ENCODE measurements at regions not wholly inside any gene's neighbourhood (a gene's known extent, or its start where the extent isn't known, plus 50 kb on each side); places are given as distances from the start of the nearest gene placed in this dataset.

GRCh38 chr18:51762373-51762772 lies 564.9 kb upstream of the MEX3C start:
- Mint-ChIP-seq H3K9me3 (peaks cover 0 to 13% (median 0%) of the 10 kb centered on the region in 6 donors), H3K27me3 (ENCODE audit: low read depth in 3 of 3) (peaks cover 0 to 2% (median 0%) of the 10 kb centered on the region in 3 donors), H3K4me1 (no peaks in the 10 kb centered on the region), H3K36me3 (no peaks in the 10 kb centered on the region), H3K4me3 (no peak overlapping the region), H3K27ac (no peak overlapping the region)
- DNase-seq: no peak

- Mint-ChIP-seq H3K9me3 (peaks cover 0 to 13% (median 0%) of the 10 kb centered on the region in 6 donors), H3K27me3 (ENCODE audit: low read depth in 3 of 3) (no peaks in the 10 kb centered on the region), H3K4me1 (no peaks in the 10 kb centered on the region), H3K4me3 (no peak overlapping the region), H3K27ac (no peak overlapping the region), H3K36me3 (no peaks in the 10 kb centered on the region)
- DNase-seq: no peak
These were observed 568.3 kb upstream of the MEX3C start for GRCh38 chr18:51765606-51766360.

GRCh38 chr18:51767293-51767692 lies 569.8 kb upstream of the MEX3C start:
- H3K4me3 Mint-ChIP-seq: no peak overlapping the region
- peaks cover 0 to 13% (median 0%) of the 10 kb centered on the region in 6 donors for H3K9me3 Mint-ChIP-seq
- no peaks in the 10 kb centered on the region for H3K4me1 Mint-ChIP-seq
- no peak for DNase-seq
- no peaks in the 10 kb centered on the region for H3K36me3 Mint-ChIP-seq
- H3K27me3 Mint-ChIP-seq (ENCODE audit: low read depth in 3 of 3): no peaks in the 10 kb centered on the region
- H3K27ac Mint-ChIP-seq: no peak overlapping the region

GRCh38 chr18:51778115-51778514 lies 561.9 kb upstream of the DCC start:
- DNase-seq: no peak
- Mint-ChIP-seq H3K27ac (no peak overlapping the region), H3K4me1 (no peaks in the 10 kb centered on the region), H3K9me3 (peaks cover 0 to 5% (median 0%) of the 10 kb centered on the region in 6 donors), H3K36me3 (no peaks in the 10 kb centered on the region), H3K4me3 (no peak overlapping the region), H3K27me3 (ENCODE audit: low read depth in 3 of 3) (peaks cover 0 to 8% (median 4%) of the 10 kb centered on the region in 3 donors)

DNA sequence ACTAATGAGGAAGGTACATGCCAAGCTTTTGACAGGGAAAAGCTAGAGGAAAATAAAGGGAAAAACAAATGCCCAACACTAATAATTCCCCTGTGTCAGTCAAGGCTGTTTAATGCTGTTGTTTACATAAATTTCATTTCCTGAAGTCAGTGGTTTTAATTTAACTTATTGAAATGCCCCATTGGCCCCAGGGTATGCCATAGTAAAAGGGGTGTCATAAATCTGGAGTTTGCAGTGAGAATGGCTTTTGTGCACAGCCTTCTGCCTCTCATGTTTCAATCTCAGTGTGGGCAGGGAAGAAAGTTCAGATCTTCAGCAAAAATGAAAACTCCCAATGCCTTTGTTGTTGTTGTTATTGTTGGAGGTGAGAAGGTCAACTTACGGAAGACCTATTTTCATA lies 550.1 kb upstream of the DCC start:
- Mint-ChIP-seq H3K9me3 (peaks cover 0 to 2% (median 0%) of the 10 kb centered on the region in 6 donors), H3K27me3 (ENCODE audit: low read depth in 3 of 3) (peaks cover 0 to 2% (median 2%) of the 10 kb centered on the region in 3 donors), H3K4me1 (no peaks in the 10 kb centered on the region), H3K36me3 (no peaks in the 10 kb centered on the region), H3K4me3 (no peak overlapping the region), H3K27ac (no peak overlapping the region)
- DNase-seq: no peak

- no peak for DNase-seq
- peaks cover 0 to 5% (median 2%) of the 10 kb centered on the region in 6 donors for H3K9me3 Mint-ChIP-seq
- H3K4me3 Mint-ChIP-seq: no peak overlapping the region
- H3K27ac Mint-ChIP-seq: no peak overlapping the region
- no peaks in the 10 kb centered on the region for H3K4me1 Mint-ChIP-seq
- no peaks in the 10 kb centered on the region for H3K36me3 Mint-ChIP-seq
- H3K27me3 Mint-ChIP-seq (ENCODE audit: low read depth in 3 of 3): peaks cover 0 to 3% (median 1%) of the 10 kb centered on the region in 3 donors
These were observed 538.5 kb upstream of the DCC start for GRCh38 chr18:51801514-51801913.

DNA sequence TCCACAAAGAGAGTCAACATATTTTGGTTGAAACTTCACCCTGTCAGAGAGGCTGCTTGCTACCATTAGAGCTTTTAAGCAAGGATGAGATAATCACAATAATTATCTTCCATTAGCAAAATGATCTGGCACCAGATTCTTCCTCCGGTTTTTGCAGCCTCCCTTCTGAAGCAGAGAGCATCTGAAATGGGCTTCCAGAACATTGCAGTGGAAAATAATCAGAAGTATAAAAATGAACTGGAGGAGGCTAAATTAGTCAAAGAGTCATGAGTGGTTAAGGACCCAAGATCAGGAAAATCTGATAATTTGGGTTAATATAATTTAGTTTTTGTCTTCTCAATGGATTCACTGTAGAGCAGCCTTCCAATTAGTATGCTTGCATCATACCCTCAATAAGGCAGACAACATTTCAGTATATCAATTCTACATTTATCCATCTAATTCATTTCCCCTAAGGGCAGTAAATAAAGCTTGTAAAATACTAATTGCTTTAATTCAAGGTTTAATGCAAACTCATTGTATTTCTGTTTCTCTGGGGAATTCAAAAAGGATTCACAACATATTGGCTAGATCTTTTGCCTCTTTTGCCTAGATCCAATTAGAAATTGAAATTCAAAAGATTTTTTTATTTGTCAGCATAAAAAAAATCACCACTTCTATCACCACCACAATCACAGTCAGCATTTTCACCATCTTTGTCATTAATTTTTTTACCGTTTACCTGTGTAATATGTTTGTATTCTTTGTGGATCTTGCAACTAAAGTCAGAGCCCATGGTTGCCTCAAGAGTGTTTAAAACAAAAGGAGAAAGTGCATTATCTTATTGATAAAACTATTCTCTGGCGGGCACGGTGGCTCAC lies 537.2 kb upstream of the DCC start:
- DNase-seq: no peak
- Mint-ChIP-seq H3K27me3 (ENCODE audit: low read depth in 3 of 3) (peaks cover 0 to 3% (median 1%) of the 10 kb centered on the region in 3 donors), H3K4me3 (no peak overlapping the region), H3K4me1 (no peaks in the 10 kb centered on the region), H3K9me3 (peaks cover 0 to 5% (median 2%) of the 10 kb centered on the region in 6 donors), H3K27ac (no peak overlapping the region), H3K36me3 (no peaks in the 10 kb centered on the region)

GRCh38 chr18:51807336-51807735 lies 532.7 kb upstream of the DCC start:
- Mint-ChIP-seq H3K4me3 (no peak overlapping the region), H3K4me1 (no peaks in the 10 kb centered on the region), H3K9me3 (peaks cover 0 to 5% (median 2%) of the 10 kb centered on the region in 6 donors), H3K27me3 (ENCODE audit: low read depth in 3 of 3) (peaks cover 0 to 1% (median 0%) of the 10 kb centered on the region in 3 donors), H3K27ac (no peak overlapping the region), H3K36me3 (no peaks in the 10 kb centered on the region)
- no peak for DNase-seq

DNA sequence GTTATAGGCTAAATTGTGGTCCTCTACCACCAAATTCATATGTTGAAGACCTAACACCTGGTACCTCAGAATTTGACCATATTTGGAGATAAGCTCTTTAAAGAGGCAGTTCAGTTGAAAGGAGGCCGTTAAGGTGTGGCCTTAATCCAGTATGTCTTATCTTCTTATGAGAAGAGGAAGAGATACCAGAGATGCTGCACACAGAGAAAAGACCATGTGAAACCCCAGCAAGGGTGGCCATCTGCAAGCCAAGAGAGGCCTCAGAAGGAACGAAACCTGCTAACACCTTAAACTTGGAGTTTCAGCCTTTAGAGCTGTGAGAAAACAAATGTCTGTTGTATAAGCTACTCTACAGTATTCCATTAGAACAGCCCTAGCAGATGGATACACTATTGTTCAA lies 528.1 kb upstream of the DCC start:
- Mint-ChIP-seq H3K27ac (no peak overlapping the region), H3K4me3 (no peak overlapping the region)

GRCh38 chr18:51813740-51814139 lies 526.3 kb upstream of the DCC start:
- Mint-ChIP-seq H3K9me3 (peaks cover 0 to 6% (median 0%) of the 10 kb centered on the region in 6 donors), H3K4me3 (no peak overlapping the region)

More for the DNA sequence above, 528.1 kb upstream of the DCC start:
- peaks cover 0 to 2% (median 0%) of the 10 kb centered on the region in 3 donors for H3K27me3 Mint-ChIP-seq (ENCODE audit: low read depth in 3 of 3)
- no peak for DNase-seq
- H3K4me1 Mint-ChIP-seq: no peaks in the 10 kb centered on the region
- peaks cover 0 to 6% (median 0%) of the 10 kb centered on the region in 6 donors for H3K9me3 Mint-ChIP-seq
- H3K36me3 Mint-ChIP-seq: no peaks in the 10 kb centered on the region

DNA sequence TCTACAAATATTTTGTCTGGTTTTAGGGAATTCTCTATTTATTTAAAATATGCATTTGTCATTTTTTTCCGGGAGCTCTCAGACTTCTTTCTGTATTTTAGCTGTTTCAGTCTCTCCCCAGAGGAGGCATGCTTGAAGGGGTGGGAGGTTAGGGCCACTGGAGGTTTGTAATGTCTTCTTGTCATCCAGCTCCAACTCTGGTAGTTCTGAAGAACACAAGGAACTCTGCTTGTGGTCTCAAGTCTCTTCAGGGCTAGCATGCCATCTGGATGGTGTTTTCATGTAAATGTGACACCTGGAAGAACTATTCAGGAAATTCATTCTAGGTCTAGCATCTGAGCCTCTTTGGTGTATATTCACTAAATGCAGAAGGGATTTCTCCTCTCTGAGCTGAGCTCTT lies 518.4 kb upstream of the DCC start:
- H3K36me3 Mint-ChIP-seq: no peaks in the 10 kb centered on the region
- no peak overlapping the region for H3K4me3 Mint-ChIP-seq
- H3K27ac Mint-ChIP-seq: no peak overlapping the region
- peaks cover 0 to 7% (median 0%) of the 10 kb centered on the region in 6 donors for H3K9me3 Mint-ChIP-seq
- H3K27me3 Mint-ChIP-seq (ENCODE audit: low read depth in 3 of 3): no peaks in the 10 kb centered on the region
- no peak for DNase-seq
- no peaks in the 10 kb centered on the region for H3K4me1 Mint-ChIP-seq

More at GRCh38 chr18:51813740-51814139, 526.3 kb upstream of the DCC start:
- Mint-ChIP-seq H3K27me3 (ENCODE audit: low read depth in 3 of 3) (peaks cover 0 to 2% (median 0%) of the 10 kb centered on the region in 3 donors), H3K4me1 (no peaks in the 10 kb centered on the region), H3K36me3 (no peaks in the 10 kb centered on the region), H3K27ac (no peak overlapping the region)
- no peak for DNase-seq

GRCh38 chr18:51824746-51825145 lies 515.3 kb upstream of the DCC start:
- no peak overlapping the region for H3K27ac Mint-ChIP-seq
- H3K36me3 Mint-ChIP-seq: no peaks in the 10 kb centered on the region
- no peaks in the 10 kb centered on the region for H3K27me3 Mint-ChIP-seq (ENCODE audit: low read depth in 3 of 3)
- H3K4me3 Mint-ChIP-seq: no peak overlapping the region
- H3K4me1 Mint-ChIP-seq: no peaks in the 10 kb centered on the region
- DNase-seq: no peak
- H3K9me3 Mint-ChIP-seq: peaks cover 0 to 15% (median 5%) of the 10 kb centered on the region in 6 donors

- H3K4me1 Mint-ChIP-seq: no peaks in the 10 kb centered on the region
- no peak for DNase-seq
- H3K36me3 Mint-ChIP-seq: no peaks in the 10 kb centered on the region
- peaks cover 0 to 4% (median under 1%) of the 10 kb centered on the region in 6 donors for H3K9me3 Mint-ChIP-seq
- no peak overlapping the region for H3K27ac Mint-ChIP-seq
- H3K27me3 Mint-ChIP-seq (ENCODE audit: low read depth in 3 of 3): peaks cover 0 to 5% (median 0%) of the 10 kb centered on the region in 3 donors
- H3K4me3 Mint-ChIP-seq: no peak overlapping the region
These were observed 506.1 kb upstream of the DCC start for GRCh38 chr18:51833850-51834249.

- Mint-ChIP-seq H3K4me3 (no peak overlapping the region), H3K4me1 (no peaks in the 10 kb centered on the region), H3K27ac (no peak overlapping the region), H3K36me3 (no peaks in the 10 kb centered on the region), H3K27me3 (ENCODE audit: low read depth in 3 of 3) (no peaks in the 10 kb centered on the region), H3K9me3 (peaks cover 0 to 14% (median 4%) of the 10 kb centered on the region in 6 donors)
- no peak for DNase-seq
These were observed 491.3 kb upstream of the DCC start for GRCh38 chr18:51848702-51849101.

All from immature natural killer cell (primary cell).